HepG2 (cell line): ENCODE measurements at regions not wholly inside any gene's neighbourhood (a gene's known extent, or its start where the extent isn't known, plus 50 kb on each side); places are given as distances from the start of the nearest gene placed in this dataset.

Experiments
- ATAC-seq: fragments of 200-7000 bp; cut with Tn5 transposase; 3 replicates; pipeline ENCODE4 v1.9.1; 2020; ENCODE audit warnings: mild to moderate bottlenecking, moderate library complexity
- BruUV-seq: library from RNA; stranded (reverse); fragments of 400-500 nt; replicated peaks from 2 replicates; lab custom pipeline; 2021; lab: Mats Ljungman, UMichigan
- CTCF ChIA-PET: fragments of 300-600 bp; formaldehyde crosslinking; extraction: SDS; loops from one replicate; lab custom pipeline; 2021; ENCODE audit warnings: low total read pairs, inconsistent platforms, low intra/inter-chr PET ratio; lab: Yijun Ruan, JAX
- POLR2A ChIA-PET: fragments of 350-600 bp; sonication (Branson Sonifier 250); formaldehyde crosslinking; loops from one replicate; lab custom pipeline; 2020; ENCODE audit warnings: antibody characterized with exemption, inconsistent platforms; lab: Yijun Ruan, JAX
- DNase-seq: peaks from one replicate; pipeline ENCODE4 v3.0.0-alpha.2; 2015; ENCODE audit warnings: low spot score
- FAIRE-seq: peaks from 3 replicates; lab custom pipeline; 2011; peaks lifted over from hg19 to GRCh38; lab: Jason Lieb, UNC
- H2AFZ ChIP-seq: one replicate; pipeline ENCODE4 v1.6.1; 2011; ENCODE audit warnings: low read length, inconsistent platforms
- H3K27ac ChIP-seq: fragments of 300-600 bp; 3 replicates; pipeline ENCODE4 v1.8.0; 2011; ENCODE audit warnings: mixed run types, mild to moderate bottlenecking, mixed read lengths, low read length, inconsistent platforms; ENCODE audit not compliant: insufficient read depth; ENCODE audit errors: extremely low read length
- H3K27me3 ChIP-seq, 2 experiments: fragments of 200-600 bp in 1 of 2; 2 replicates in 1 of 2; 3 replicates in 1 of 2; pipeline versions ENCODE4 v1.6.0 to v1.8.0; 2011; ENCODE audit warnings: low read length in 2 of 2, mild to moderate bottlenecking in 2 of 2, moderate library complexity in 2 of 2, inconsistent platforms in 1 of 2; ENCODE audit not compliant: insufficient read depth in 2 of 2, control insufficient read depth in 1 of 2
- H3K36me3 ChIP-seq, 2 experiments: fragments of 200-600 bp in 1 of 2; replicated peaks in 1 of 2; 2 replicates in 1 of 2; 3 replicates in 1 of 2; pipeline versions ENCODE4 v1.5.1 to v1.8.0; 2011; ENCODE audit warnings: low read length in 2 of 2, inconsistent platforms in 1 of 2; ENCODE audit not compliant: insufficient read depth in 2 of 2, control insufficient read depth in 1 of 2
- H3K4me1 ChIP-seq: 2 replicates; pipeline ENCODE4 v1.5.1; 2012; ENCODE audit warnings: low read length, inconsistent platforms; ENCODE audit not compliant: insufficient read depth
- H3K4me2 ChIP-seq: 2 replicates; pipeline ENCODE4 v1.6.0; 2011; ENCODE audit warnings: low read depth, low read length, inconsistent platforms
- H3K4me3 ChIP-seq, 3 experiments: fragments of 200-600 bp in 1 of 3; sonication (generic), shearing (Covaris generic) in 1 of 3; replicated peaks in 1 of 3; 2 replicates each; pipeline ENCODE4 v1.5.1; 2011 to 2016; ENCODE audit warnings: low read length in 3 of 3, inconsistent platforms in 2 of 3, low read depth in 2 of 3, mild to moderate bottlenecking in 2 of 3, control low read depth in 1 of 3, mixed read lengths in 1 of 3; ENCODE audit not compliant: insufficient read depth in 1 of 3
- H3K79me2 ChIP-seq: one replicate; pipeline ENCODE4 v1.6.1; 2011; ENCODE audit warnings: low read length, inconsistent platforms; ENCODE audit not compliant: insufficient read depth
- H3K9ac ChIP-seq: 2 replicates; pipeline ENCODE4 v1.6.0; 2011; ENCODE audit warnings: mild to moderate bottlenecking, low read depth, low read length, inconsistent platforms; ENCODE audit not compliant: insufficient read depth
- H3K9me3 ChIP-seq: 2 replicates; pipeline ENCODE4 v1.5.1; 2012; ENCODE audit warnings: mild to moderate bottlenecking, low read length
- H4K20me1 ChIP-seq: 2 replicates; pipeline ENCODE4 v1.6.0; 2011; ENCODE audit warnings: inconsistent platforms, mild to moderate bottlenecking, low read length, moderate library complexity; ENCODE audit not compliant: insufficient read depth
- SRY ChIP-seq: sonication (generic); formaldehyde crosslinking; IDR thresholded peaks from 2 replicates; pipeline ENCODE4 v1.8.0; 2022; ENCODE audit warnings: mild to moderate bottlenecking, missing genetic modification reagents
- ZFP36L1 ChIP-seq: sonication (generic); formaldehyde crosslinking; IDR thresholded peaks from 2 replicates; pipeline ENCODE4 v1.8.0; 2022; ENCODE audit warnings: mild to moderate bottlenecking, missing genetic modification reagents, moderate library complexity
- ZNF256 ChIP-seq: sonication (generic); formaldehyde crosslinking; conservative IDR thresholded peaks from 2 replicates; pipeline ENCODE4 v1.4.0; 2020; ENCODE audit warnings: missing genetic modification reagents
- ZNF468 ChIP-seq: sonication (generic); formaldehyde crosslinking; IDR thresholded peaks from 2 replicates; pipeline ENCODE4 v1.8.0; 2022; ENCODE audit warnings: mild to moderate bottlenecking, moderate library complexity, missing genetic modification reagents
- ZNF652 ChIP-seq: IDR thresholded peaks from 2 replicates; pipeline ENCODE4 v1.6.1; 2016; ENCODE audit warnings: low read depth, borderline replicate concordance
- ZNF788 ChIP-seq: sonication (generic); formaldehyde crosslinking; IDR thresholded peaks from 2 replicates; pipeline ENCODE4 v1.5.0; 2020; ENCODE audit warnings: mild to moderate bottlenecking, missing genetic modification reagents, borderline replicate concordance
- ZSCAN30 ChIP-seq: sonication (generic); formaldehyde crosslinking; IDR thresholded peaks from 2 replicates; pipeline ENCODE4 v1.5.0; 2020; ENCODE audit warnings: mild to moderate bottlenecking, missing genetic modification reagents
- WGBS: methylation state at CpG from one replicate; pipeline ENCODE4 v1.1.6; 2017; ENCODE audit warnings: low lambda C conversion rate; 5-methylcytosine and 5-hydroxymethylcytosine counted together
- in situ Hi-C: cut with HindIII; loops from 2 replicates; pipeline ENCODE4 v1.10.0; 2017; ENCODE audit warnings: low pct_unique_long_range_greater_than_20kb; ENCODE audit not compliant: extremely low pct_ligation_motif_present
- intact Hi-C: fragments of 100-400 bp; cut with micrococcal nuclease; formaldehyde crosslinking; loops from one replicate; pipeline ENCODE4 v1.10.0; 2022; ENCODE audit not compliant: unreplicated experiment
- TF ChIP-seq, protein P1 (sequence below): IDR thresholded peaks from 2 replicates; pipeline ENCODE4 v1.6.1; 2016; ENCODE audit warnings: mild to moderate bottlenecking, missing biosample characterization, missing genetic modification reagents
- TF ChIP-seq, protein P2 (sequence below): sonication (generic); formaldehyde crosslinking; IDR thresholded peaks from 2 replicates; pipeline ENCODE4 v1.5.0; 2020; ENCODE audit warnings: missing genetic modification reagents
- TF ChIP-seq, protein P3 (sequence below): sonication (generic); formaldehyde crosslinking; IDR thresholded peaks from 2 replicates; pipeline ENCODE4 v1.5.1; 2020; ENCODE audit warnings: missing genetic modification reagents, mild to moderate bottlenecking, borderline replicate concordance
- TF ChIP-seq, protein P4 (sequence below): sonication (generic); formaldehyde crosslinking; IDR thresholded peaks from 2 replicates; pipeline ENCODE4 v1.4.0; 2020; ENCODE audit warnings: missing genetic modification reagents

DNA sequence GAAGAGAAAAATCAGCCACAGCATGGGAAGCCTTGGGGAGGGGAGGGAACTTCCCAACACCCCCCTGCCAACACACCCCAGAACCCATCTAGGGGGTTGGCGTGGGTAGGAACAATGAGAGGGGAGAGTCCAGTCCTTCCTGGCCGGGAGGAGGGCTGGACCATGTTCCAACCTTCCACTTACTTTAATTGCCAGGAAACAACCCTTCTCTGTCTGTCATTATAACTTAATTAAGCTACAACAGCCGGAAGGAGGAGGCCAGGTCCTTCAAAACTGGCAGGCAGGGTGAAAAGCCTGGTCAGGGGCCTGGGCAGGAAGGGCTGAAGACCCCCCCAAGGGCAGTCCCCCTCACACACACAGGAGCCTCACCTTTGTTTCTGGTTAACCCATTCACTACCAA lies 447.0 kb downstream of the SOX9 start:
- ATAC-seq = no peak
- ChIA-PET POLR2A (interaction anchor here (1.7 kb wide), 1 partner anchor 25 kb away, joined by 5 read pairs; no protein-coding TSS in a partner anchor), CTCF (no interaction called here)
- 73% methylated on average over 3 of the region's 3 CpGs for WGBS
- intact Hi-C loops (loop anchor here (2.0 kb wide), 1 partner anchor 13 kb away; no protein-coding TSS in a partner anchor), in situ Hi-C loops (loop anchor here (10.0 to 25.0 kb wide), 2 partner anchors 370 to 527 kb away; partner anchors contain the start of gene SLC39A11)
- H3K79me2 ChIP-seq = peaks cover 90% of the 10 kb centered on the region
- TF ChIP-seq ZNF652 (CRISPR knock-in tag) = peak; percentile 84; the same call in 1 of the 2 replicates
- TF ChIP-seq, protein P1, sequence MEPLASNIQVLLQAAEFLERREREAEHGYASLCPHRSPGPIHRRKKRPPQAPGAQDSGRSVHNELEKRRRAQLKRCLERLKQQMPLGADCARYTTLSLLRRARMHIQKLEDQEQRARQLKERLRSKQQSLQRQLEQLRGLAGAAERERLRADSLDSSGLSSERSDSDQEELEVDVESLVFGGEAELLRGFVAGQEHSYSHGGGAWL (CRISPR knock-in tag) = no peak
- TF ChIP-seq ZSCAN30 = no peak
- TF ChIP-seq, all 625 proteins: peak for 1
- Histone ChIP-seq H3K27me3 (no peaks in the 10 kb centered on the region), H4K20me1 (peaks cover 6% of the 10 kb centered on the region; the same call in 1 of the 2 replicates), H3K4me3 (no peak overlapping the region), H3K27ac (no peak overlapping the region), H3K4me2 (peak overlapping the region; percentile 61), H3K36me3 (no peaks in the 10 kb centered on the region), H3K4me1 (peaks cover 92% of the 10 kb centered on the region), H3K9ac (peak overlapping the region; percentile 21; the same call in 1 of the 2 replicates), H2AFZ (no peak overlapping the region), H3K9me3 (no peaks in the 10 kb centered on the region)
- BruUV-seq = no TSS peak
- FAIRE-seq (no peak), DNase-seq (no peak)

DNA sequence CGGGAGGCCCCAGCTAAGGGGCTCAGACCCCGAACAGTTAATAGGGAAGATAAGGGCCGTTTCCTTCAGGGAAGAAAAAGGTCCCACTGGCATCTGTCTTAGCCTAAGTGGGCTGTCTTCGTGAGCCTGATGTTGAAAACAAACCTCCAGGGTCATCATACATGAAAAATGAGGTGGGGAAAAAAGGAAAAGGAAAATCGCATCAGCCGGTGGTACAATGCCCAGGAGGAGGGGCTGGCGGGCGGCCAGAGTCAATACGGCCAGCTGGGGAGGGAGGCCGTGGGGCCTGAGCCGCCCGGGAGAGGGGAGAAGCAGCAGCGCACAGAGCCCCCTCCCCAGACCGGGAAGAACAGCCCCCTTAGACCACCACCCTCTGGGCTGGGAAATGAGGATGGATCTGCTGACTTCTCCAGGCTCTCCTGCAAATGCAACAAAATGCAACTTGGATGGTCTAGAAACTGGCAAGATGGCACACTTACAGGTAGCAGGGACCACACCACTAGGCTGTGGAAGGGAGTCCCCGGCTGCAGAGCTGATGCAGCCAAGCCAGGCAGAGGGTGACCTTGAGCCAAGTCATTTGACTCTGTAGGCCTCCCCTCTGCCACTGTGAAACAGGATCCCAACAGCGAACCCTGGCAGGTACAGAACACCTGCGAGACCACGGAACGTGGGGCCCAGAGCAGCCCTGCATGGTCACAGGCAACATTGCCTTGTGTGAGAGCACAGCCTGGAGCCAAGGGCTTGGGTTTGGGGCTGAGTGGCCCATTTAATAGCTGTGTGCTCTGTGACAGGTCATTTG lies 448.5 kb downstream of the SOX9 start:
- Histone ChIP-seq H3K4me3 (peak overlapping the region in 1 of 3 experiments; percentile 47; a peak in 2 of 6 replicates), H3K9me3 (no peaks in the 10 kb centered on the region), H3K79me2 (peaks cover 90% of the 10 kb centered on the region), H3K27me3 (no peaks in the 10 kb centered on the region), H3K4me1 (peaks cover 95% of the 10 kb centered on the region), H2AFZ (no peak overlapping the region), H3K27ac (peak overlapping the region; percentile 37), H3K36me3 (no peaks in the 10 kb centered on the region; a peak in 1 of 5 replicates), H4K20me1 (no peaks in the 10 kb centered on the region; the same call in 1 of the 2 replicates), H3K9ac (peak overlapping the region; percentile 35), H3K4me2 (peak overlapping the region; percentile 51)
- ChIA-PET CTCF (no interaction called here), POLR2A (interaction anchor here (0.6 to 1.9 kb wide), 7 partner anchors 11 to 411 kb away, joined by 3 to 16 read pairs (median 3); no protein-coding TSS in a partner anchor)
- peak; percentile 40 for FAIRE-seq
- DNase-seq = peak; percentile 70
- peak; percentile 68 for ATAC-seq
- WGBS = 47% methylated on average over 15 of the region's 19 CpGs
- in situ Hi-C loops = loop anchor here (10.0 to 25.0 kb wide), 2 partner anchors 368 to 525 kb away; partner anchors contain the start of gene SLC39A11
- intact Hi-C loops = no loop called here
- no TSS peak for BruUV-seq
- TF ChIP-seq, protein P2, sequence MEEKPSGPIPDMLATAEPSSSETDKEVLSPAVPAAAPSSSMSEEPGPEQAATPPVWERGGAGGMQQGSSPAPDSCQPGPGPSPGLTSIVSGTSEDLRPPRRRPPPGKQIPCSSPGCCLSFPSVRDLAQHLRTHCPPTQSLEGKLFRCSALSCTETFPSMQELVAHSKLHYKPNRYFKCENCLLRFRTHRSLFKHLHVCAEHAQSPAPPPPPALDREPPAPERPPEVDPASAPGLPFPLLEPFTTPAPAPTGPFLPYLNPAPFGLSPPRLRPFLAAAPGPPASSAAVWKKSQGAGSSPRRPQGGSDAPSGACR (CRISPR knock-in tag) = no peak
- TF ChIP-seq SRY (CRISPR knock-in tag) = no peak
- TF ChIP-seq ZNF468 (CRISPR knock-in tag) = no peak
- TF ChIP-seq, protein P3, sequence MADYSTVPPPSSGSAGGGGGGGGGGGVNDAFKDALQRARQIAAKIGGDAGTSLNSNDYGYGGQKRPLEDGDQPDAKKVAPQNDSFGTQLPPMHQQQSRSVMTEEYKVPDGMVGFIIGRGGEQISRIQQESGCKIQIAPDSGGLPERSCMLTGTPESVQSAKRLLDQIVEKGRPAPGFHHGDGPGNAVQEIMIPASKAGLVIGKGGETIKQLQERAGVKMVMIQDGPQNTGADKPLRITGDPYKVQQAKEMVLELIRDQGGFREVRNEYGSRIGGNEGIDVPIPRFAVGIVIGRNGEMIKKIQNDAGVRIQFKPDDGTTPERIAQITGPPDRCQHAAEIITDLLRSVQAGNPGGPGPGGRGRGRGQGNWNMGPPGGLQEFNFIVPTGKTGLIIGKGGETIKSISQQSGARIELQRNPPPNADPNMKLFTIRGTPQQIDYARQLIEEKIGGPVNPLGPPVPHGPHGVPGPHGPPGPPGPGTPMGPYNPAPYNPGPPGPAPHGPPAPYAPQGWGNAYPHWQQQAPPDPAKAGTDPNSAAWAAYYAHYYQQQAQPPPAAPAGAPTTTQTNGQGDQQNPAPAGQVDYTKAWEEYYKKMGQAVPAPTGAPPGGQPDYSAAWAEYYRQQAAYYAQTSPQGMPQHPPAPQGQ = no peak
- TF ChIP-seq, protein P4, sequence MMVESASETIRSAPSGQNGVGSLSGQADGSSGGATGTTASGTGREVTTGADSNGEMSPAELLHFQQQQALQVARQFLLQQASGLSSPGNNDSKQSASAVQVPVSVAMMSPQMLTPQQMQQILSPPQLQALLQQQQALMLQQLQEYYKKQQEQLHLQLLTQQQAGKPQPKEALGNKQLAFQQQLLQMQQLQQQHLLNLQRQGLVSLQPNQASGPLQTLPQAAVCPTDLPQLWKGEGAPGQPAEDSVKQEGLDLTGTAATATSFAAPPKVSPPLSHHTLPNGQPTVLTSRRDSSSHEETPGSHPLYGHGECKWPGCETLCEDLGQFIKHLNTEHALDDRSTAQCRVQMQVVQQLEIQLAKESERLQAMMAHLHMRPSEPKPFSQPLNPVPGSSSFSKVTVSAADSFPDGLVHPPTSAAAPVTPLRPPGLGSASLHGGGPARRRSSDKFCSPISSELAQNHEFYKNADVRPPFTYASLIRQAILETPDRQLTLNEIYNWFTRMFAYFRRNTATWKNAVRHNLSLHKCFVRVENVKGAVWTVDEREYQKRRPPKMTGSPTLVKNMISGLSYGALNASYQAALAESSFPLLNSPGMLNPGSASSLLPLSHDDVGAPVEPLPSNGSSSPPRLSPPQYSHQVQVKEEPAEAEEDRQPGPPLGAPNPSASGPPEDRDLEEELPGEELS (CRISPR knock-in tag) = no peak
- peak; percentile 17; the same call in 1 of the 2 replicates for TF ChIP-seq ZNF788 (CRISPR knock-in tag)
- no peak for TF ChIP-seq ZNF256 (CRISPR knock-in tag)
- TF ChIP-seq ZFP36L1 (CRISPR knock-in tag) = no peak
